A549 (cell line): ENCODE measurements at regions not wholly inside any gene's neighbourhood (a gene's known extent, or its start where the extent isn't known, plus 50 kb on each side); places are given as distances from the start of the nearest gene placed in this dataset.

Experiments used
- ATAC-seq, 2 experiments: fragments of 200-7000 bp in 1 of 2; fragments of >200 bp in 1 of 2; cut with Nextera tagmentation in 1 of 2; cut with Tn5 transposase in 1 of 2; 3 replicates each; pipeline versions ENCODE4 v1.8.0 to v1.9.1; 2018 to 2020; ENCODE audit warnings: mild to moderate bottlenecking in 1 of 2, moderate library complexity in 1 of 2
- CTCF ChIA-PET: fragments of 300-600 bp; sonication (Branson Sonifier 250); formaldehyde crosslinking; extraction: SDS; loops from one replicate; lab custom pipeline; 2021; ENCODE audit warnings: antibody characterized with exemption, inconsistent platforms; lab: Yijun Ruan, JAX
- POLR2A ChIA-PET: fragments of 350-600 bp; formaldehyde crosslinking; extraction: SDS; loops from one replicate; lab custom pipeline; 2021; ENCODE audit warnings: antibody characterized with exemption, inconsistent platforms; lab: Yijun Ruan, JAX
- DNase-seq, 2 experiments: peaks; one replicate each; pipeline versions ENCODE4 v3.0.0 to v3.0.0-alpha.2; 2011 to 2016; ENCODE audit warnings: low read depth in 1 of 2, low spot score in 1 of 2
- FAIRE-seq: peaks from 2 replicates; lab custom pipeline; 2011; peaks lifted over from hg19 to GRCh38; lab: Jason Lieb, UNC
- H3K27ac ChIP-seq, 2 experiments: fragments of >200 bp; sonication (Bioruptor Twin); formaldehyde crosslinking; 3 replicates each; pipeline ENCODE4 v1.5.1; 2016 to 2017
- H3K4me1 ChIP-seq: fragments of >200 bp; sonication (Bioruptor Twin); formaldehyde crosslinking; 3 replicates; pipeline ENCODE4 v1.6.1; 2016
- H3K4me2 ChIP-seq: fragments of >200 bp; sonication (Bioruptor Twin); formaldehyde crosslinking; 3 replicates; pipeline ENCODE4 v1.6.1; 2016
- H3K4me3 ChIP-seq: fragments of >200 bp; sonication (Bioruptor Twin); formaldehyde crosslinking; 3 replicates; pipeline ENCODE4 v1.5.1; 2016
- H3K9me3 ChIP-seq: fragments of >200 bp; sonication (Bioruptor Twin); formaldehyde crosslinking; 3 replicates; pipeline ENCODE4 v1.6.1; 2016
- CBX8 ChIP-seq: fragments of 200-600 bp; sonication (generic); IDR thresholded peaks from 2 replicates; pipeline ENCODE4 v1.6.1; 2016
- CEBPB ChIP-seq, 2 experiments: fragments of >200 bp in 1 of 2; sonication (Bioruptor Twin) in 1 of 2; formaldehyde crosslinking in 1 of 2; IDR thresholded peaks; 2 replicates each; pipeline ENCODE4 v1.6.1; 2012 to 2016
- CTCF ChIP-seq: fragments of >200 bp; sonication (Bioruptor Twin); formaldehyde crosslinking; IDR thresholded peaks from 3 replicates; pipeline ENCODE4 v1.5.1; 2016
- FOSB ChIP-seq: fragments of 250-450 bp; sonication (Bioruptor Pico); IDR thresholded peaks from 2 replicates; pipeline ENCODE4 v1.5.0; 2020; ENCODE audit warnings: mild to moderate bottlenecking, moderate library complexity
- FOXS1 ChIP-seq: fragments of 250-450 bp; sonication (Bioruptor Pico); IDR thresholded peaks from 2 replicates; pipeline ENCODE4 v1.5.0; 2020; ENCODE audit warnings: mild to moderate bottlenecking, moderate library complexity
- HDAC2 ChIP-seq: fragments of 200-600 bp; sonication (generic); IDR thresholded peaks from 2 replicates; pipeline ENCODE4 v1.6.1; 2016
- MAZ ChIP-seq: fragments of 150-350 bp; IDR thresholded peaks from 2 replicates; pipeline ENCODE4 v1.6.1; 2014; ENCODE audit warnings: antibody characterized with exemption, low read depth, low read length, borderline replicate concordance
- MYC ChIP-seq: IDR thresholded peaks from 2 replicates; pipeline ENCODE4 v1.6.1; 2012; ENCODE audit warnings: mild to moderate bottlenecking, inconsistent platforms, low read length, improper control_type of control experiment, borderline replicate concordance
- NFE2L2 ChIP-seq: fragments of 150-350 bp; conservative IDR thresholded peaks from 2 replicates; pipeline ENCODE4 v1.6.1; 2014; ENCODE audit warnings: low read length
- PHF8 ChIP-seq: fragments of 200-600 bp; sonication (generic); IDR thresholded peaks from 2 replicates; pipeline ENCODE4 v1.6.1; 2016; ENCODE audit warnings: low read depth, mild to moderate bottlenecking, antibody characterized with exemption, moderate library complexity, borderline replicate concordance
- RAD21 ChIP-seq, 2 experiments: fragments of >200 bp in 1 of 2; sonication (Bioruptor Twin) in 1 of 2; formaldehyde crosslinking in 1 of 2; IDR thresholded peaks in 1 of 2; conservative IDR thresholded peaks in 1 of 2; 2 replicates in 1 of 2; 3 replicates in 1 of 2; pipeline ENCODE4 v1.6.1; 2012 to 2018; ENCODE audit warnings: inconsistent platforms in 1 of 2
- RARB ChIP-seq: fragments of 250-450 bp; sonication (Bioruptor Pico); IDR thresholded peaks from 2 replicates; pipeline ENCODE4 v1.8.0; 2021; ENCODE audit warnings: mild to moderate bottlenecking, moderate library complexity
- RNF2 ChIP-seq: fragments of 200-600 bp; sonication (generic); IDR thresholded peaks from 2 replicates; pipeline ENCODE4 v1.6.1; 2016; ENCODE audit warnings: low read depth, mild to moderate bottlenecking, antibody characterized with exemption, moderate library complexity, borderline replicate concordance
- SMC3 ChIP-seq: fragments of >200 bp; sonication (Bioruptor Twin); formaldehyde crosslinking; IDR thresholded peaks from 3 replicates; pipeline ENCODE4 v1.6.1; 2018; ENCODE audit warnings: inconsistent platforms
- SREBF2 ChIP-seq: fragments of 450-650 bp; IDR thresholded peaks from 2 replicates; pipeline ENCODE4 v1.6.1; 2014; ENCODE audit warnings: mild to moderate bottlenecking, moderate library complexity
- ZFP36 ChIP-seq: fragments of 450-650 bp; IDR thresholded peaks from 2 replicates; pipeline ENCODE4 v1.6.1; 2014; ENCODE audit warnings: borderline replicate concordance; ENCODE audit not compliant: partially characterized antibody
- ZNF302 ChIP-seq: fragments of 250-450 bp; sonication (Bioruptor Pico); IDR thresholded peaks from 2 replicates; pipeline ENCODE4 v1.9.0; 2021; ENCODE audit warnings: inconsistent platforms, mild to moderate bottlenecking, moderate library complexity
- ZSCAN20 ChIP-seq: fragments of 250-450 bp; sonication (Bioruptor Pico); IDR thresholded peaks from 2 replicates; pipeline ENCODE4 v1.8.0; 2022; ENCODE audit warnings: mild to moderate bottlenecking, moderate library complexity
- WGBS: methylation state at CpG from one replicate; pipeline ENCODE4 v1.1.6; 2017; ENCODE audit errors: missing lambda C conversion rate; 5-methylcytosine and 5-hydroxymethylcytosine counted together
- TF ChIP-seq, protein P1 (sequence below): fragments of 200-600 bp; sonication (generic); IDR thresholded peaks from 2 replicates; pipeline ENCODE4 v1.6.1; 2016; ENCODE audit warnings: antibody characterized with exemption, mild to moderate bottlenecking, moderate library complexity
- TF ChIP-seq, protein P2 (sequence below): fragments of 250-450 bp; sonication (Bioruptor Pico); IDR thresholded peaks from 2 replicates; pipeline ENCODE4 v1.5.0; 2020; ENCODE audit warnings: low read depth, mild to moderate bottlenecking, moderate library complexity

DNA sequence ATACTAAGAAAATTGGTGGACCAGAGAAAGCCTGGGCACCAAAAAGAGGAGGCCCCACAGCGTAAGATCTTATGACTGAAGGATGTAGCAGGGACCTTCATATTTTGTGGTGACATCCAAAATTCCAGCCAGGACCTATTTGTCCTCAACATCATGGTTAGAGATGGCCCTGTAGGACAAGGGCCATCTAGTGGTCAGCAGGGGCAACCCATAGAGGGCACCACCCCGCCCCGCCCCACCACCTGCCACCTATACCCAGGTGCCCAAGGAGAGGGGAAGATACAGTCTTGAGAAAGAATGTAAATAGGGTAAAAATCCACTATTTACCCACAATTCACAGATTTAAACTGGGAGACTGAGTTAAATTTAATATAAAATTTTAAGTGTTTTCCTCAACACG, 59.6 kb upstream of the TMEM163 start:
- no peaks in the 10 kb centered on the region for H3K4me1 ChIP-seq
- peak; percentile 38 for TF ChIP-seq CTCF
- TF ChIP-seq SMC3, result 0 out of 3 replicates have a peak, but pooled peaks have one; percentile 20
- peak in 1 of 2 experiments; percentile 42; a peak in 2 of 5 replicates for TF ChIP-seq RAD21 (conservative IDR thresholded peaks at IDR 0.05 in 1 of 2, IDR thresholded peaks at IDR 0.05 in 1 of 2)
- no peak for TF ChIP-seq ZSCAN20
- no peak for TF ChIP-seq ZNF302 (CRISPR knock-in tag)
- H3K4me3 ChIP-seq, result no peak overlapping the region
- WGBS, result 46% methylated on average over 4 of the region's 4 CpGs
- peak; percentile 56 to 90; a peak in 5 of 6 replicates for ATAC-seq
- DNase-seq, result peak; percentile 7 to 8
- ChIA-PET CTCF (no interaction called here), POLR2A (no interaction called here)
- H3K9me3 ChIP-seq, result no peaks in the 10 kb centered on the region
- H3K4me2 ChIP-seq, result no peak overlapping the region
- no peak overlapping the region for H3K27ac ChIP-seq
- FAIRE-seq, result no peak

GRCh38 chr2:134780972-134781371, 57.4 kb upstream of the ACMSD start:
- ATAC-seq, result no peak
- TF ChIP-seq NFE2L2 (no peak), CBX8 (no peak), RARB (no peak)
- no peak for FAIRE-seq
- POLR2A ChIA-PET, result no interaction called here
- H3K9me3 ChIP-seq, result no peaks in the 10 kb centered on the region
- H3K27ac ChIP-seq, result no peak overlapping the region
- WGBS, result 11% methylated on average over 1 of the region's 1 CpG
- H3K4me2 ChIP-seq, result no peak overlapping the region
- no peak overlapping the region for H3K4me3 ChIP-seq
- CTCF ChIA-PET, result no interaction called here
- no peak for DNase-seq
- H3K4me1 ChIP-seq, result no peaks in the 10 kb centered on the region

- CTCF ChIA-PET, result no interaction called here
- no peak for TF ChIP-seq CTCF
- no peak for TF ChIP-seq ZSCAN20
- TF ChIP-seq HDAC2, result no peak
- no peak for TF ChIP-seq ZFP36
- TF ChIP-seq RARB, result no peak
- TF ChIP-seq FOXS1, result no peak
- TF ChIP-seq MYC, result no peak
- TF ChIP-seq PHF8, result no peak
- TF ChIP-seq FOSB (CRISPR knock-in tag), result no peak
- WGBS, result 51% methylated on average over 7 of the region's 7 CpGs
- H3K4me1 ChIP-seq, result no peaks in the 10 kb centered on the region
- no peak overlapping the region for H3K4me3 ChIP-seq
- FAIRE-seq (no peak), DNase-seq (no peak), ATAC-seq (no peak)
- H3K27ac ChIP-seq, result no peak overlapping the region
- no peak overlapping the region for H3K4me2 ChIP-seq
- POLR2A ChIA-PET, result no interaction called here
- no peaks in the 10 kb centered on the region for H3K9me3 ChIP-seq
Measured at GRCh38 chr2:134782107-134782506, 56.3 kb upstream of the ACMSD start.

DNA sequence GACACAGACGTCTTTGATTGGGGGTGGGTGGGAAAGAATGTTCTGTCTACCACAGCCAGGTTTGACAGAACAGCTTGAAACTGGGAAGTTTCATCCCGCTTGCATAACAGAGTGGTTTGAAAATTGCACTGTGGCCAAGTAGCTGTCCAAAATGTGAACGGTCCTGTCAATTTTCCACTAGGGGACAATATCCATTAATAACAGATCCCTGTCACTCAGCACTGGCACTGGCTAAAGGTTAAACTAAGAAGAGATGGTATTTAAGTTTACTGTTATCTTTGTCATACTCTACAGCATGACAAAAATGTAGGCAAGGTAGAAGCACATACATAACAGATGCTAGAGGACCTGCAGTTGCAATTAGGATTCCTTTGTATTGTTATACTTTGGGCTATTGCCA, 55.6 kb upstream of the ACMSD start:
- Histone ChIP-seq H3K4me2 (no peak overlapping the region), H3K4me3 (no peak overlapping the region), H3K9me3 (no peaks in the 10 kb centered on the region), H3K4me1 (no peaks in the 10 kb centered on the region), H3K27ac (no peak overlapping the region)
- 6% methylated on average over 3 of the region's 3 CpGs for WGBS
- ATAC-seq (no peak), FAIRE-seq (no peak), DNase-seq (no peak)
- POLR2A ChIA-PET, result no interaction called here
- CTCF ChIA-PET, result no interaction called here
- TF ChIP-seq, protein P1, sequence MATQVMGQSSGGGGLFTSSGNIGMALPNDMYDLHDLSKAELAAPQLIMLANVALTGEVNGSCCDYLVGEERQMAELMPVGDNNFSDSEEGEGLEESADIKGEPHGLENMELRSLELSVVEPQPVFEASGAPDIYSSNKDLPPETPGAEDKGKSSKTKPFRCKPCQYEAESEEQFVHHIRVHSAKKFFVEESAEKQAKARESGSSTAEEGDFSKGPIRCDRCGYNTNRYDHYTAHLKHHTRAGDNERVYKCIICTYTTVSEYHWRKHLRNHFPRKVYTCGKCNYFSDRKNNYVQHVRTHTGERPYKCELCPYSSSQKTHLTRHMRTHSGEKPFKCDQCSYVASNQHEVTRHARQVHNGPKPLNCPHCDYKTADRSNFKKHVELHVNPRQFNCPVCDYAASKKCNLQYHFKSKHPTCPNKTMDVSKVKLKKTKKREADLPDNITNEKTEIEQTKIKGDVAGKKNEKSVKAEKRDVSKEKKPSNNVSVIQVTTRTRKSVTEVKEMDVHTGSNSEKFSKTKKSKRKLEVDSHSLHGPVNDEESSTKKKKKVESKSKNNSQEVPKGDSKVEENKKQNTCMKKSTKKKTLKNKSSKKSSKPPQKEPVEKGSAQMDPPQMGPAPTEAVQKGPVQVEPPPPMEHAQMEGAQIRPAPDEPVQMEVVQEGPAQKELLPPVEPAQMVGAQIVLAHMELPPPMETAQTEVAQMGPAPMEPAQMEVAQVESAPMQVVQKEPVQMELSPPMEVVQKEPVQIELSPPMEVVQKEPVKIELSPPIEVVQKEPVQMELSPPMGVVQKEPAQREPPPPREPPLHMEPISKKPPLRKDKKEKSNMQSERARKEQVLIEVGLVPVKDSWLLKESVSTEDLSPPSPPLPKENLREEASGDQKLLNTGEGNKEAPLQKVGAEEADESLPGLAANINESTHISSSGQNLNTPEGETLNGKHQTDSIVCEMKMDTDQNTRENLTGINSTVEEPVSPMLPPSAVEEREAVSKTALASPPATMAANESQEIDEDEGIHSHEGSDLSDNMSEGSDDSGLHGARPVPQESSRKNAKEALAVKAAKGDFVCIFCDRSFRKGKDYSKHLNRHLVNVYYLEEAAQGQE, result no peak
- TF ChIP-seq CEBPB (IDR thresholded peaks at IDR 0.05) (no peak), CTCF (no peak), RNF2 (no peak), SREBF2 (no peak), FOXS1 (no peak), MAZ (no peak), RARB (no peak)
- TF ChIP-seq, protein P2, sequence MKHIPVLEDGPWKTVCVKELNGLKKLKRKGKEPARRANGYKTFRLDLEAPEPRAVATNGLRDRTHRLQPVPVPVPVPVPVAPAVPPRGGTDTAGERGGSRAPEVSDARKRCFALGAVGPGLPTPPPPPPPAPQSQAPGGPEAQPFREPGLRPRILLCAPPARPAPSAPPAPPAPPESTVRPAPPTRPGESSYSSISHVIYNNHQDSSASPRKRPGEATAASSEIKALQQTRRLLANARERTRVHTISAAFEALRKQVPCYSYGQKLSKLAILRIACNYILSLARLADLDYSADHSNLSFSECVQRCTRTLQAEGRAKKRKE (CRISPR knock-in tag), result no peak
